Mammary epithelial cell (primary cell): ENCODE measurements at regions not wholly inside any gene's neighbourhood (a gene's known extent, or its start where the extent isn't known, plus 50 kb on each side); places are given as distances from the start of the nearest gene placed in this dataset.

Source experiments
- EZH2 ChIP-seq: IDR thresholded peaks from 2 replicates; pipeline ENCODE4 v1.6.1; 2012; ENCODE audit warnings: low read length, inconsistent platforms, borderline replicate concordance
- TF ChIP-seq, protein P1 (sequence below), 2 donors: IDR thresholded peaks in 1 of 2; conservative IDR thresholded peaks in 1 of 2; 2 replicates each; pipeline ENCODE4 v1.5.1; 2011 to 2012; ENCODE audit warnings: inconsistent platforms in 2 of 2, low read length in 2 of 2, mild to moderate bottlenecking in 2 of 2, control low read depth in 1 of 2, low read depth in 1 of 2; ENCODE audit not compliant: insufficient read depth in 1 of 2; ENCODE audit errors: extremely low read depth in 1 of 2

- TF ChIP-seq, protein P1, sequence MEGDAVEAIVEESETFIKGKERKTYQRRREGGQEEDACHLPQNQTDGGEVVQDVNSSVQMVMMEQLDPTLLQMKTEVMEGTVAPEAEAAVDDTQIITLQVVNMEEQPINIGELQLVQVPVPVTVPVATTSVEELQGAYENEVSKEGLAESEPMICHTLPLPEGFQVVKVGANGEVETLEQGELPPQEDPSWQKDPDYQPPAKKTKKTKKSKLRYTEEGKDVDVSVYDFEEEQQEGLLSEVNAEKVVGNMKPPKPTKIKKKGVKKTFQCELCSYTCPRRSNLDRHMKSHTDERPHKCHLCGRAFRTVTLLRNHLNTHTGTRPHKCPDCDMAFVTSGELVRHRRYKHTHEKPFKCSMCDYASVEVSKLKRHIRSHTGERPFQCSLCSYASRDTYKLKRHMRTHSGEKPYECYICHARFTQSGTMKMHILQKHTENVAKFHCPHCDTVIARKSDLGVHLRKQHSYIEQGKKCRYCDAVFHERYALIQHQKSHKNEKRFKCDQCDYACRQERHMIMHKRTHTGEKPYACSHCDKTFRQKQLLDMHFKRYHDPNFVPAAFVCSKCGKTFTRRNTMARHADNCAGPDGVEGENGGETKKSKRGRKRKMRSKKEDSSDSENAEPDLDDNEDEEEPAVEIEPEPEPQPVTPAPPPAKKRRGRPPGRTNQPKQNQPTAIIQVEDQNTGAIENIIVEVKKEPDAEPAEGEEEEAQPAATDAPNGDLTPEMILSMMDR (conservative IDR thresholded peaks at IDR 0.05 in 1 of 2, IDR thresholded peaks at IDR 0.05 in 1 of 2; ENCODE audit: extremely low read depth in 1 of 2, insufficient read depth in 1 of 2, low read depth in 1 of 2, low read length in 2 of 2) = no peak
- no peak for TF ChIP-seq EZH2
Measured at GRCh38 chr6:19465256-19465655, 371.9 kb upstream of the ID4 start.
